Prostate gland (tissue), 2 donors: ENCODE measurements at regions not wholly inside any gene's neighbourhood (a gene's known extent, or its start where the extent isn't known, plus 50 kb on each side); places are given as distances from the start of the nearest gene placed in this dataset.

ENCODE experiments used
- DNase-seq: peaks from one replicate; pipeline ENCODE4 v3.0.0-alpha.2; 2019; ENCODE audit warnings: low spot score
- H3K27ac ChIP-seq, 2 donors: fragments of 200-600 bp; sonication (generic); 2 replicates each; pipeline ENCODE4 v1.5.1; 2017 to 2019
- H3K27me3 ChIP-seq: fragments of 200-600 bp; sonication (generic); replicated peaks from 2 replicates; pipeline ENCODE4 v1.5.1; 2019; ENCODE audit not compliant: insufficient read depth
- H3K36me3 ChIP-seq, 2 donors: fragments of 200-600 bp; sonication (generic); 1 replicate in 1 of 2; 2 replicates in 1 of 2; pipeline versions ENCODE4 v1.5.1 to v1.8.1; 2017 to 2019
- H3K4me1 ChIP-seq: fragments of 200-600 bp; sonication (generic); replicated peaks from 2 replicates; pipeline ENCODE4 v1.5.1; 2019
- H3K4me3 ChIP-seq, 2 donors: fragments of 200-600 bp; sonication (generic); 2 replicates each; pipeline ENCODE4 v1.5.1; 2017 to 2019
- H3K9me3 ChIP-seq: fragments of 200-600 bp; sonication (generic); 2 replicates; pipeline ENCODE4 v1.5.1; 2017
- POLR2A ChIP-seq: fragments of 450-650 bp; IDR thresholded peaks from one replicate; pipeline ENCODE4 v1.6.1; 2016; ENCODE audit warnings: antibody characterized with exemption, mild to moderate bottlenecking
- POLR2AphosphoS5 ChIP-seq: sonication (generic); formaldehyde crosslinking; IDR thresholded peaks from one replicate; pipeline ENCODE4 v1.6.1; 2017; ENCODE audit warnings: antibody characterized with exemption
- WGBS: methylation state at CpG from one replicate; pipeline ENCODE4 v1.1.5; 2018; 5-methylcytosine and 5-hydroxymethylcytosine counted together
- intact Hi-C: fragments of 100-400 bp; cut with DNase I; formaldehyde crosslinking; loops from one replicate; pipeline ENCODE4 v1.14.2; 2022
- TF ChIP-seq, protein P1 (sequence below), 4 experiments: fragments of 200-600 bp in 2 of 4; fragments of 450-650 bp in 2 of 4; sonication (generic) in 2 of 4; IDR thresholded peaks; 1 replicate in 3 of 4; 2 replicates in 1 of 4; pipeline ENCODE4 v1.5.1; 2016 to 2019; ENCODE audit warnings: antibody characterized with exemption in 4 of 4, mild to moderate bottlenecking in 2 of 4, moderate library complexity in 2 of 4

GRCh38 chr3:14298991-14299555, 103.3 kb upstream of the SLC6A6 start:
- DNase-seq = no peak
- no peak overlapping the region for H3K27ac ChIP-seq

DNA sequence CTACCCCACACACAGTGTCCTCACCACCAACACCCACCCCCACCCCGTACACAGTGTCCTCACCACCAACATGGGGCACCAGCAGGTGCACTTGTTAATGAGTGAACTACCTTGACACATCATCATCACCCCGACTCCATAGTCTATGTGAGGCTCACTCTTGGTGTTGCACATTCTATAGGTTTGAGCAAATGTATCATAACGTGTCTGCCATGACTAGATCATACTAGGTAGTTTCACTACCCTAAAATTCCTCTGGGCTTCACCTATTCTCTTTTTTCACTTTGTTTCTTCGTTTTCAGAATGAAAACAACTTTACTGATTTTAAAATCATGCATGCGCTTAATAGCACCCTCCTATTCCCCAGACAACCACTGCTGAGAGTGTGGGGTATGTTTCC, 102.6 kb upstream of the SLC6A6 start:
- Histone ChIP-seq H3K27ac (no peak overlapping the region), H3K36me3 (no peaks in the 10 kb centered on the region), H3K4me3 (no peak overlapping the region), H3K9me3 (no peaks in the 10 kb centered on the region), H3K4me1 (peaks cover 22% of the 10 kb centered on the region), H3K27me3 (no peaks in the 10 kb centered on the region)
- DNase-seq = no peak
- no peak for TF ChIP-seq POLR2AphosphoS5
- TF ChIP-seq, protein P1, sequence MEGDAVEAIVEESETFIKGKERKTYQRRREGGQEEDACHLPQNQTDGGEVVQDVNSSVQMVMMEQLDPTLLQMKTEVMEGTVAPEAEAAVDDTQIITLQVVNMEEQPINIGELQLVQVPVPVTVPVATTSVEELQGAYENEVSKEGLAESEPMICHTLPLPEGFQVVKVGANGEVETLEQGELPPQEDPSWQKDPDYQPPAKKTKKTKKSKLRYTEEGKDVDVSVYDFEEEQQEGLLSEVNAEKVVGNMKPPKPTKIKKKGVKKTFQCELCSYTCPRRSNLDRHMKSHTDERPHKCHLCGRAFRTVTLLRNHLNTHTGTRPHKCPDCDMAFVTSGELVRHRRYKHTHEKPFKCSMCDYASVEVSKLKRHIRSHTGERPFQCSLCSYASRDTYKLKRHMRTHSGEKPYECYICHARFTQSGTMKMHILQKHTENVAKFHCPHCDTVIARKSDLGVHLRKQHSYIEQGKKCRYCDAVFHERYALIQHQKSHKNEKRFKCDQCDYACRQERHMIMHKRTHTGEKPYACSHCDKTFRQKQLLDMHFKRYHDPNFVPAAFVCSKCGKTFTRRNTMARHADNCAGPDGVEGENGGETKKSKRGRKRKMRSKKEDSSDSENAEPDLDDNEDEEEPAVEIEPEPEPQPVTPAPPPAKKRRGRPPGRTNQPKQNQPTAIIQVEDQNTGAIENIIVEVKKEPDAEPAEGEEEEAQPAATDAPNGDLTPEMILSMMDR (IDR thresholded peaks at IDR 0.05) = no peak
- TF ChIP-seq POLR2A = no peak
- intact Hi-C loops = no loop called here
- WGBS = 93% methylated on average over 5 of the region's 5 CpGs

More at GRCh38 chr3:14298991-14299555, 103.3 kb upstream of the SLC6A6 start:
- 92% methylated on average over 8 of the region's 8 CpGs for WGBS
- no peak for TF ChIP-seq POLR2A
- TF ChIP-seq, protein P1 (IDR thresholded peaks at IDR 0.05) = no peak
- no peak for TF ChIP-seq POLR2AphosphoS5
- Histone ChIP-seq H3K36me3 (no peaks in the 10 kb centered on the region), H3K27me3 (no peaks in the 10 kb centered on the region), H3K9me3 (no peaks in the 10 kb centered on the region), H3K4me3 (no peak overlapping the region), H3K4me1 (peaks cover 18% of the 10 kb centered on the region)
- intact Hi-C loops = no loop called here

DNA sequence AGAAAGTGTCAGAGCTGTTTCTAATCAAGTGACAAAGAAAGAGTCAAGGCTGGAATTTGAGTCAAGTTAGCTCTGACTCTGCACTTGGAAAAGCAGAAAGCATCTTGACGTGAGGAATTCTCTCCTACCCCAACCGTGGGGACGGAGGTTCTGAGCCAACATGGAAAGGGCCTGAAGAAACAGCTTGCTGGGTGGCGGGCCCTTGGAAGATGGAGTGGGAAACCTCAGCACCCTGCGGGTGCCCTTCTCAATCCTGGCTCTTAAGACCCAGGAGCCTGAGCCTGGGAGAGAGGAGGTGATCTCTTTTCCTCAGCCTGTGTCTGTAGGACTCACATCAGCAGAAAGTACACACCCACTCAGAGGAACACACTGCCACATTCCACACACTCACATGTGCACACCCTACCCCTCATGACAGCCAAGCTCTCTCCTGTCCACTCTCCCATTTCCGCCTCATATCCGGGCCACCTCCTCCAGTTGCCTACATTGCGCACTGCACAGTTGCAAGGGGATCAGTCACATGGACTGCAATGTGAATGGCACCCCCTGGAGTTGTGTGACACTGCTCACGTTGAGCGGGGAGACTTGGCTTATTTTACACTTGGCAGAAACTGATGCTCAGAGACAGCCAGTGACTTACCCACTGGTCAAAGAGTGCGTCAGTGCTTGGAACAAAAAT, 101.5 kb upstream of the SLC6A6 start:
- WGBS = 77% methylated on average over 11 of the region's 11 CpGs
- no peak for DNase-seq
- Histone ChIP-seq H3K36me3 (no peaks in the 10 kb centered on the region), H3K27ac (no peak overlapping the region), H3K4me3 (no peak overlapping the region), H3K27me3 (no peaks in the 10 kb centered on the region), H3K9me3 (no peaks in the 10 kb centered on the region), H3K4me1 (peaks cover 18% of the 10 kb centered on the region)
- intact Hi-C loops = no loop called here
- TF ChIP-seq POLR2AphosphoS5 = no peak
- no peak for TF ChIP-seq POLR2A
- TF ChIP-seq, protein P1 (IDR thresholded peaks at IDR 0.05) = no peak

DNA sequence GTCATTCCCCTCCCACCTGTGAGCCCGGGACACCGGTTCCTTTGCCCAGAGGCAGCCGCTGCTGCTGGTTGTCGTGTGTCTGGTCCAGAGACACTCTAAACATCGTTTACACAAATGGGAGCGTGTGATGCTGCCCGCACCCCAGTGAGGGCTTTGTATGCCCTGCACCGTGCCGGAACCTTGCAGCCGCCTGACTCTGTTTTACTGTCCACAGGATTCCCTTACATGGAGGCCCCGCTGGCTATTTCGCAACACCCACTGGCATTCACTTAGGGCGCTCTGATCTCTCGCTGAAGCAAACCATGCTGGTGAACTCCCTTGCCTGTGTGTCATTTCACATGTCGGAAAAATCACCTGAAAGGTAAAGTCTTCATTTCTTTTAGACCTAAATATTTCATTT, 100.8 kb upstream of the SLC6A6 start:
- peaks cover 18% of the 10 kb centered on the region for H3K4me1 ChIP-seq
- no peaks in the 10 kb centered on the region for H3K9me3 ChIP-seq
- WGBS = 68% methylated on average over 15 of the region's 15 CpGs
- no peak overlapping the region for H3K27ac ChIP-seq
- peak; percentile 86 for DNase-seq
- intact Hi-C loops = no loop called here
- no peaks in the 10 kb centered on the region for H3K36me3 ChIP-seq
- TF ChIP-seq, protein P1 (IDR thresholded peaks at IDR 0.05) = no peak
- TF ChIP-seq POLR2AphosphoS5 = peak; percentile 56
- no peak overlapping the region for H3K4me3 ChIP-seq
- H3K27me3 ChIP-seq = no peaks in the 10 kb centered on the region
